NCI-H128 (cell line): ENCODE measurements at regions not wholly inside any gene's neighbourhood (a gene's known extent, or its start where the extent isn't known, plus 50 kb on each side); places are given as distances from the start of the nearest gene placed in this dataset.
"Not testable (repeated sequence)": the region's sequence is repeated elsewhere in the genome, so short reads cannot be mapped to it uniquely, and the experiment has no call there.

Source experiments
- DNase-seq: peaks from one replicate; lab custom pipeline; 2025; ENCODE audit not compliant: unreplicated experiment; lab: John Stamatoyannopoulos, UW

DNA sequence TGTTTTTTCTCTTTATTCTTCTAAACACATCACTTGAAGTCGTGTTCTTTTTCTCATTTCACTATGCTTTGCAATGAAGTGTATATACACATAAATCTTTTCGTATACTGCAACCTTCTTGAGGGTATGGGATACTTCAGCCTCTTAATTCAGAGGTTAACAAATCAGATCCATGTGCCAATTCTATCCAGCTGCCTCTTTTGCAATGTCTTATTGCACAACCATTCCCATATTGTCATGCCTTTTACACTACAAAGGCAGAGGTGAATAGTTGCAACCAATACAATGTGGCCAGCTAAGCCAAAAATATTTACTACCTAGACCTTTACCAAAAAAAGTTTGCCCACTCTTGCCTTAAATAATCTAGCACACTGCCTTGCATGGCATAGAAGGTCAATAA is 224.5 kb upstream of the FOXG1 start:
- no peak for DNase-seq

DNA sequence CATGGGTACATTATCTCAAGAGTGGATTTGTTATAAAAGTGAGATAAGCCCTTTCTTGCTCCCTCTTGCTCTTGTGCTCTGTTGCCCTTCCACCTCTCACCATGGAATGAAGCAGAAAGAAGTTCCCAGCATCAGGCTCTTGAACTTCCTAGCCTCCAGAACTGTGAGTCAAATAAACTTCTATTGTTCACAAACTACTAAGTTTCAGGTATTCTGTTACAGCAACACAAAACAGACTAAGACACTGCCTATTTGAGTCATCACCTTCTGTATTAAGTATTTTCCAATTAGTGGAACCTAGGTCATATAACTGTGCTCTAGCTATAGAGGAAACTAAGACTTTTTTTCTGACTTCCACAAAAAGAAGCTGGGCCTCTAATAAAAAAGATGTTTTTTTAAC is 201.2 kb upstream of the FOXG1 start:
- no peak for DNase-seq

DNA sequence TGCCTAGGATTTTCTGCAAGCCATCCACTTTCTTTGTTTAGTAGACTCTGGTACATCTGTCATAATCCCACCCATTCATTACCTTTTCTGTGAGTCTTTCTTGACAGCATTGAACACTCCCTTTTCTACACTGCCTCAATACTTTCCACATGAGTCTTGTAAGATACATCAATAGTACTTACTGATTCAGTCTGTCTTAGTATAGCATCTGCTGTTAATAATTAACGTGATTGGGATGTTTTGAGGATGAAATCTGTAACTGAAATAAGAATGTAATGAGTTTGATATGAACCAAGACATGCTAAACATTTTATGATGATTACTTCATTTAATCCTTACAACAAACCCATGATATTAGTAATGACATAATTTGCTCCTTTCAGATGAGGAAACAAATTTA is 196.2 kb upstream of the FOXG1 start:
- DNase-seq = no peak

DNA sequence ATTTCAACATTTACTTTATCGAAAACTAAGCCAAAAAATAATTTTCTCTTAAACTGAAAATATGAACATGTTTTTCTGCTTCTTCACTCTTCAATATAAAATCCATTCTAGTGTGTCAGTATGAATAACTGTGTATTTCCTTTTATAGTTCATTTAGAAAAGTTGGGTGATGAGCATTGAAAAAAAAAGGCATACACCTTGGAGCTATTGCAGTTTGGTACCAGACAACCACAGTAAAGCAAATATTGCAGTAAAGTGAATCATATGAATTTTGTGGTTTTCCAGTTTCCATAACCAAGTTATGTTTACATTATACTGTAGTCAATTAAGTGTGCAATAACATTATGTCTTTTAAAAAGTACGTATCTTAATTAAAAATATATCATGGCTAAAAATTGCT is 195.0 kb upstream of the FOXG1 start:
- no peak for DNase-seq

DNA sequence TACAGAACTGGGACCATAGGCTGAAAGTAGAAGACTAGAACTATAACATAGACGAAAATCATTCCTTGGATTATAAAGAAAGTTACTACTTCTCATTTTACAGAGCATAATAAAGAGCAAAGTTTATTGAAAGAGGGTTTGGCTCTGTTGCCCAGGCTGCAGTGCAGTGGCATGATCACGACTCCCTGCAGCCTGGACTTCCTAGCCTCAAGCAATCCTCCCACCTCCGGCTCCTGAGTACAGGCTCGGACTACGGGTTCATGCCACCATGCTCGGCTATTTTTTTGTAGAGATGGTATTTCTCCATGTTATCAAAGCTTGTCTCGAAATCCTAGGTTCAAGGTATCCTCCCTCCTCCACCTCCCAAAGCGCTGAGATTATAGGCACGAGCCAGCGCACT is 190.1 kb upstream of the FOXG1 start:
- no peak for DNase-seq

DNA sequence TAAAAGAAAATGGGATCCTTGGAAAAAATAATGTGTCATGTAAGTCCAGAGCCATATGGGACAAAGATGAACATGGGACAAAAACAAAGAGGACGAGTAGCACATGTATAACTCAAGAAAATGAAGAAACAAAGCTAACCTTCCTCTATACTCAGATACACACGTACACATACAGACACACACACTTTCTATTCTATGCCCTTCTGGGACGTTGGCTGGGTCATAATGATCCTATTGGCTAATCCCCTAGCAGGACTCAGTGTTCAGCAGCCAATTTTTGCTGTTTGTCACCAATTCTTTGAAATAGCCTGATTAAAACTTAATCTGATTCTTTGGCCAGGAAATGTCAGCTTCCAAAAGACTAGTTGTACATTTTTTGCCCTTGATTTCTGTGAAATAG is 189.4 kb upstream of the FOXG1 start:
- DNase-seq = no peak

DNA sequence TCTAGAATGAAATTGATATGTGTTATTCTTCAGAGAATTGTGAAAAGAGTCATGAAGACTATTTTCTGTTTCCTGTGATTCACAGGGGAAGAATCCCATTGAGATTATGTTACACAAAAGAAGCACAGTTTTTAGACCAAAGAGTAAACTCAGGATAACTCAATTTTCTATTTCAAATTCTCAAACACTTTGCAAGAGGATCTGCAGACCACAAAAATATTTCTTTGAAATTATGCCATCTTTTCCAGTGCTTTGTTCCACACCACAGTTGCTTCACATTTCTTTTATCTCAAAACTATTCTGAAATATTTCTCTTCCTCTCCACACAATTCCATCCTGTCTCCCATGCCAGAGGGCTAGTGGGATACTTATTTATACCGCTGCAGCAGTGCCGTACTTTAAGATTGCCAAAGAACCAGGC is 188.9 kb upstream of the FOXG1 start:
- DNase-seq = no peak

DNA sequence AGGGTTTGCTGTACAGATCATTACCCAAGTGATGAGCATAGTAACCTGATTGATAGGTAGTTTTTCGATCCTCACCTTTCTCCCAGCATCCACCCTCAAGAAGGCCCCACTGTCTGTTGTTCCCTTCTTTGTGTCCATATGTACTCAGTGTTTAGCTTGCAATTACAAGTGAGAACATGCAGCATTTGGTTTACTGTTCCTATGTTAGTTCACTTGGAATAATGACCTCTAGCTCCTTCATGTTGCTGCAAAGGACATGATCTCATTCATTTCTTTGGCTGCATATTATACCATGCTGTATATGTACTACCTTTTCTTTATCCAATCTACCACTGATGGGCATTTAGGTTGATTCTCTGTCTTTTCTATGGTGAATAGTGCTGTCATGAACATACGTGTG is 181.6 kb upstream of the FOXG1 start:
- no peak for DNase-seq

DNA sequence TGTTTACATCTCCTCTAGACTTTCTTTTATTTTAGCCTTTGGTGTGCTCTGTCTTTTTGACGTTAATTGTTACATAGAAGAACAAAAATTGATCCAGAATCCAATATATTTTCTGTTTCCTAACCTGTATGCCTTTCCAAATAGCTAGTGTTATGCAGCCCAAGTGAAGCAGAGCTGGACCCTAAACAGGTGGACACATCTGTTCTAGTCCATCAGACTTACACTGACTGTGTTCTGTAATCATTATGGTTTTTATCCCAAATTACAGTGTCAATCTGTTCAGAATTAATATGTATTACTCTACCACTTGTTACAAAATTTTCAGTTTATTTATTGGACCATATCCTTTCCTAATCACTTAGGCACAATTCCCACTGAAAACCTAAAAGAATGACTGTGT is 176.8 kb upstream of the FOXG1 start:
- no peak for DNase-seq

DNA sequence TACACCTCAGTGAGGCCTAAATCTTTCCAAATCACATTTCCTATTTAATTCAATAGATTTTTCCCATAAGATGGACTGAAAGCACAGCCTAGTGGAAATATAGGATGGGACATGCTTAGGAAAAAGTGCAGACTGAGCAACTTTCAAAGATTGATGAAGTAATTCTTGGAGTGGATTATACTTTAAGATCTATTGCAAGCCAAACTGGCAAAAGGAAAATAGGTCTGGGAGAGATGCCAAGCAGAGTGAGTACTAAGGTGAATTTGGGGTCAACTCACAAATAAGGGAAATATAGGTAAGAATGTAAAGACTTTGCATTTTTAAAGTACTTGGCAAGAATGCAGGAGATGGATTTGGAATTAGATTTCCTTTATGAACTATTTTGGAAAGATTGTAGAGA is 170.2 kb upstream of the FOXG1 start:
- no peak for DNase-seq

DNA sequence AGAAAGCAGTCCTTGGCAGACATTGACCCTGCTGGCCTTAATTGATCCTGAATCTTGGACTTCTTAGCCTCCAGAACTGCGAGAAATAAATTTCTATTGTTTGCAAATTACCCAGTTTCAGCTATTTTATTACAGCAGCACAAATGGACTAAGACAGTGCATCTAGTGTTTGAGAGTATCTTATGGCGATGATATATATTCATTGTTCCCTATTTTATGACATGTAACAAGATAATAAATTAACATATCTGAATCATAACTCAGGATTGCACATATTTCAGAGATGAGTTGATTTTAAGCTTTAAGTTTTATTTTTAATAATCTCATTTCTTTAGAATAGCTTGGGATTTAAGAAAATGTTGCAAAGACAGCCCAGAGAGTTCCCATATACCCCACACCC is 167.4 kb upstream of the FOXG1 start:
- no peak for DNase-seq

DNA sequence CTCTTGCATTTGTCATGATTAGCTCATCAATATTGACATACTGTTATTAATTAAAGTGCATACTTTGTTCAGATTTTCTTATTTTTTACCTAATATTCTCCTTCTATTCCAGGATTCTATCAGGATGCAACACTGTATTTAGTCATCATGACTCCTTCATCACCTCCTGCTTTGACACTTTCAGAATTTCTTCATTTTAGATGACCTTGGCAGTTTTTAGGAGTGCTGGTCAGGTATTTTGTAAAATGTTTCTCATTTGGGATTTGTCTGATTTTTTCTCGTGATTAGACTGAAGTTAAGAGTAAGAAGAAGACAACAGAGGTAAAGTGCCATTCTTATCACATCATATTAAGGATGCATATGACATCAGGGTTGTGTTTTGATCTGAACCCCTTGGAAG is 167.0 kb upstream of the FOXG1 start:
- no peak for DNase-seq

DNA sequence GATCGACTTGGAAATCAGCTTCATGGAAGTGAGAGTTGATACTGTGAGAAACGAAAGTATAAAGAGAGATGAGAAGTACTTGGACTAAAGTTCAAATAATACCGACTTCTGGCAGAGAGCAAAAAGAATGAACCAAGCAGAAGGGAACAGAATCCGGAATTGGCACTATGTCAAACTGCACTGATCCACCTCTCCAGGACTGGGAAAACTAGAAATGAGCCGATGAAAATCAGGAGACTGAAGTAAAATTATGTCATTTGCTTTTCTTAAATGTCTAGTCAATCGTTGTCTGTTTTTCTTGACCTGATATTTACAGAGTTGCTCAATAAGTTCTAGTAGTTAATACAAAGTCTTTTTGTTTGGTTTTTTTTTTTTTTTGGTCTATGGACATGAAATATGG is 163.0 kb upstream of the FOXG1 start:
- no peak for DNase-seq

DNA sequence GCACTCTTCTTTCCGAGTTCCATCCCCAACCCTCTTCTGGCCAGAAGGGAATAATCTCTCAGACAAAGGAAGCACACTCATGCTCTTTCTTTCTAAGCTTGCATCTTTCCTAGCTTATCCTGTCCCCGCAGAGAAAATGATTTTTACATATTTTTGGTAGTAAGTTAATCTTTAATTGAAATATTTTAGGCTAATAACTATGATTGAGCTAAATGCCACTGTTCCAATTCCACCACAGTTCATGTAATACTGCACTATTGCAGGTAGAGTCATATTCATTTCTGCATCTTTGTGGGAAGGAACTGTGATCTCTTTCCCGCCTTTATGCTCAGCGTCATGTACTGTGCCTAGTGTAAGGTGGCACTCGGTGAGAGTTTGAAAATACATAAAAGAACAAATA is 158.9 kb upstream of the FOXG1 start:
- DNase-seq = no peak

DNA sequence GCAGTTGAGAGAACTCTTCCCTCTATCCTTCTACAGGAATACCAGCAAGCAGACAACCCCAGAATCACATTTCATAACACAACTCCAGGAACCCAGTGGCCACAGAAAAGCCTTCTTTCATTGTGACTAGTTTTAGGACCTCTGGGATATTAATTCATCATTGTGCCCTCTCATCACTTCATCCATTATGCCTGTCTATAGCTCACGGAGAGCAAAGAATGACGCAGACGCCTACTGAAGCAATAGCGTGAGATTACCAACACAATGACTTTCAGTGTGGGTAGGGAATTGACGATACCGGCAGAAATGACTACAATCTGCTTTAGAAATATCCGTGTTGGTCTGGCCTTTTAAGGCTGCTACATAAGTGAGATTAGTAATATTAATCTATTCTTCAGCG is 158.1 kb upstream of the FOXG1 start:
- DNase-seq = no peak

DNA sequence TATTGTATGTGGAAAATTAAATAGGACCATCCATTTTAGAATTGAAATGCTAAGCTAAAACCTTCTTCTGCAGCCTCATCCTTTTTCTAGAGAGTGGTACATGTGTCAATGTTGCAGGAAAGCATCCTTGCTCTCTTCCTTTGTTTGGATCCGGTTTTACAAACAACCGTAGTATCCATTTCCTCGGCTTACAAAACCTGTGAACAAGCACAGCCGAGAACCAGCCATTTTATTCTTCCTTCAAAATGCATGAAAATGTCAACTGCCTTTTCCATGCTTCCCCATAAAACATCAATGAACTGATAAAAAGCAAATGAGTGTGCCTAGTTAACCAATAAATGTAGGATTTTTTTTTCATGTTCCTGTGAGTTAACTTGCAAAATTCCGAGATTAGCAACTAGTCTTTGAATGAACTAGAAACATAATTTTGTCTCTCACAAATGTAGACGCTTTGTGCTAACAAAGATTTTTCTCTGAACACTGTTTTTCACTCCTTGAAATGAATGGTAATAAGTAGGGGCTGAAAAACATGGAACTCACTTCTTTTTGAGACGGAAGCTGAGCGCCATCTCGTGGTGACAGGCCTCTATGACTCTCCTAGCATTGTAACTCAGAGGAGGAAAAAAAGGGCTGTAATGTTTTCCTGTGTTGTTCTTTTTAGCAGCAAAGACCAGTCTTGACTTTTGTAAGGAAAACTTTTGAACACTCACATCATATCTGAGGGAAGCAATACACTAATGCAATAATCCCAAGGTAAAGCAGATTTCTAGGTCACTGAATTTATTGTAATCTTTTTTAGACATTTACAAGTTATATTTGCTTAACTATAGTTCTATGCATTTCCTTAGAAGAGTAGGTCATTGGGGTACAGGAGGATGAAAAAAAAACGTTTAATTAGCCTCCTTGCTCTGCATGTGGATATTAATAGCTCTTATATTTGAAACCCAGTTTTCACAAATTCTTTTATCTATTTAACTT is 157.4 kb upstream of the FOXG1 start:
- DNase-seq = peak; percentile 71

DNA sequence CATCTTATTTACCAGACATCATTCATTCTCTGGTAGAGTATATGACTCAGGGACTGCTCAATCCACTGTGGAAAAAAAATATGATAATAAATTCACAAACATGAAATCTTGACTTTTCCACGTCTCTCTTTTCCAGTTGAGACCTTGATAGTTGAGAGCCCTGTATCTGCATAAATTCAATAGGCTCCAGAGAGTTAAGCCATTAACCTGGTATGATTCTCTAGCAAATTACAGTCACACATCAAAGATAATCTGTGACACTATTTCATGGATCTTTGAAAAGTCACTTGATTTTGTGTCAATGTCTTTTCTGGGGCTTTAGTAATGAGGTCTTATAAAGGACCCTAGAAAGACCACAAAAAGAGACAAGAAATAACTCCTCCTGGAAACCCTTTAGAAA is 154.2 kb upstream of the FOXG1 start:
- DNase-seq = no peak

DNA sequence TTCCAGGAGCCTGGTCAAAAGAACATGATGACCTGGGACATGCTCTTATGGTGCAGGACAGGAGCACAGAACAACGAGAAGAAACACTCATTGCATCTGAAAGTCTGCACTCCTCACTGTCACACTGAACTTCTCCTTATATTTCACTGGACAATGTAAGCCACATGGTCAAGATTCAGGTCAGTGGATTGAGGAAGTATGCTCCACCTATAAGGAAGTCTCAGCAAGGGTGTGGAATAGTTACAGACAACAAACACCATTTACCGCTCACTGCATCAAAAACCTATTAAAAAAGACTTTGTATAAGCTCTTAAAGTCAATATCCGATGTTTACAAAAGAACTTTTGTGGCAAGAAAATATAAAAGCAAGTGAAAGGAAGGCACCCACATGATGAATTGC is 153.1 kb upstream of the FOXG1 start:
- DNase-seq = no peak

DNA sequence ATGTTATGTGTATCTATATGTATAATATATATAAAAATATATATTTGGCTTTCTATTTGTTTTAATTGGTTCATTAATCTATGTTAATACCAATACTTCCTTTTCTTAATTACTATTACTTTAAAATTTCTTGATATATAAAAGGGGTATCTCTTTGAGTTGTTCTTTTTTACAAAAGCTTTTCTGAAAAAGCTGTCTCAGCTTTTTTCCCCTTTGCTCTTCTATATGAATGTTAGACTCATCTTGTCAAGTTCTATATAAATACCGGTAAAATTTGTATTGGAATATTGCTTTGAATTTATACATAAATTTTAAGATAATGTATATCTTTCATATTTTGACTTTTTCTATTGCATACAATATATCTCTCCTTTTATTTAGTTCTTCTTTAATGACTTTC is 139.8 kb upstream of the FOXG1 start:
- DNase-seq = no peak

DNA sequence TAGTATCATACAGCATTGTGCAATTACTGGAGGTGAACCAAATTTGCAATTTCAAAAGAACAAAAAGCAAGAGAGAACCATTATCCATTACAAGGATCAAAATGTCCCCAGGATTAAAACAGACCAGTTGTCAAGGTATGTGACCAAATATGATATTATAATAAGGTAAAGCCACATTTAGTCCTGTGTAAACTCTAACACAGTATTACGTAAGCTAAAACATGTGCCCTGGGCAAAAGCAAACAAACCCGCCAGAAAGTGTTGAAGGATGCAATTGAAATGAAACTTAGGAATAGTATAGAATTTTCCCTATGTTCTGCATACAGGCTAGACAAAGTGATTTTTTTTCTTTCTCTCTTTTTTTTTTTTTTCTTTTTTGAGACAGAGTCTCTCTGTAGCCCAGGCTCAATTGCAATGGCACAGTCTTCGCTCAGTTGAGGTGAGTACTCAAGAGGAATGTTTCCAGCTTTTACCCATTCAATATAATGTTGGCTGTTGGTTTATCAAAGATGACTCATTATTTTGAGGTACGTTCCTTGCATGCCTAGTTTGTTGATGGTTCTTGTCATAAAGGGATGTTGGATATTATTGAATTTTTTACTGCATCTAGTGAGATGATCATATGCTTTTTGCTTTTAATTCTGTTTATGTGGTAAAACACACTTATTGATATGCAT is 137.1 kb upstream of the FOXG1 start:
- no peak for DNase-seq

DNA sequence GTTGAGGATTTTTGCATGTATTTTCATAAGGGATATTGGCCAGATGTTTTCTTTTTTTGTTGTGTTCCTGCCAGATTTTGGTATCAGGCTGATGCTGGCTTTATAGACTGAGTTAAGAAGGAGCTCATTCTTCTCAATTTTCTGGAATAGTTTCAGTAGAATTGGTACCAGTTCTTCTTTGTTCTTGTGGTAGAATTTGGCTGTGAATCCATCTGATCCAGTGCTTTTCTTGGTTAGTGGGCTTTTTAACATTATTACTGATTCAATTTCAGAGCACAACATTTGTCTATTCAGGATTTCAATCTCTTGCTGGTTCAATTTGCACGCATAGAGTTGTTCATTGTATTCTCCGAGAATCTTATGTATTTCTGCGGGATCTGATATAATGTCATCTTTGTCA is 136.5 kb upstream of the FOXG1 start:
- no peak for DNase-seq

DNA sequence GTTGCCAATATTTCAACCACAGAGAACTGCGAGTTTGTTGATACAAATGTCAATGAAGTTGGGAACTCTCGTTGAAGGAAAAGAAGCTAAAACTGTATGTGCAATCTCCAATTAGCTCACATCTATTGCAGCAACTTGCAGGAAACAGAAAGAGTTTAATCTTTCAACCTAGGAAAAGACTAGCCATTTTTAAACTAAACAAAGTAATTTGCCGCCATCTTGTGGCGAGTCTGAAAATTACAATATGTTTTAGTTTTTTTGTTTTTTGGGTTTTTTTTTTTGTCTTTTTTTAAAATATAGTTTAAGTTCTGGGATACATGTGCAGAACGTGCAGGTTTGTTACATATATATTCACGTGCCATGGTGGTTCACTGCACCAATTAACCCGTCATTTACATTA is 131.2 kb upstream of the FOXG1 start:
- DNase-seq = no peak

DNA sequence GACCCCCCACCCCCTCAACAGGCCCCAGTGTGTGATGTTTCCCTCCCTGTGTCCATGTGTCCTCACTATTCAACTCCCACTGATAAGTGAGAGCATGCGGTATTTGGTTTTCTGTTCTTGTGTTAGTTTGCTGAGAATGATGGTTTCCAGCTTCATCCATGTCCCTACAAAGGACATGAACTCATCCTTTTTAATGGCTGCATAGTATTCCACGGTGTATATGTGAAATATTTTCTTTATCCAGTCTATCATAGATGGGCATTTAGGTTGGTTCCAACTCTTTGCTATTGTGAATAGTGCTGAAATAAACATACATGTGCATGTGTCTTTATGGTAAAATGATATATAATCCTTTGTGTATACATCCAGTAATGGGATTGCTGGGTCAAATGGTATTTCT is 130.8 kb upstream of the FOXG1 start:
- DNase-seq = not testable (repeated sequence)
